DMS 273 (cell line): ENCODE measurements at regions not wholly inside any gene's neighbourhood (a gene's known extent, or its start where the extent isn't known, plus 50 kb on each side); places are given as distances from the start of the nearest gene placed in this dataset.
A peak's percentile ranks its signal among the peaks of the same experiment; 100 is the strongest.

Experiments used
- DNase-seq: peaks from one replicate; lab custom pipeline; 2025; ENCODE audit not compliant: unreplicated experiment; lab: John Stamatoyannopoulos, UW

- no peak for DNase-seq
Observed at GRCh38 chr9:13505797-13506196, 226.3 kb upstream of the MPDZ start.

GRCh38 chr9:13503599-13503998 lies 224.1 kb upstream of the MPDZ start:
- DNase-seq = no peak

GRCh38 chr9:13502484-13502883 lies 223.0 kb upstream of the MPDZ start:
- DNase-seq = no peak

- DNase-seq = no peak
Observed at GRCh38 chr9:13501018-13501417, 221.5 kb upstream of the MPDZ start.

GRCh38 chr9:13500034-13500433 lies 220.5 kb upstream of the MPDZ start:
- DNase-seq = peak; percentile 21

GRCh38 chr9:13493697-13494096 lies 214.2 kb upstream of the MPDZ start:
- no peak for DNase-seq

- DNase-seq = no peak
Observed at GRCh38 chr9:13491493-13492424, 212.3 kb upstream of the MPDZ start.

- DNase-seq = no peak
Observed at GRCh38 chr9:13491138-13491492, 211.6 kb upstream of the MPDZ start.

GRCh38 chr9:13487936-13488335 lies 208.4 kb upstream of the MPDZ start:
- no peak for DNase-seq

- DNase-seq = no peak
Observed at GRCh38 chr9:13487498-13487897, 208.0 kb upstream of the MPDZ start.

- DNase-seq = no peak
Observed at GRCh38 chr9:13487071-13487470, 207.6 kb upstream of the MPDZ start.

- no peak for DNase-seq
Observed at GRCh38 chr9:13485068-13485596, 205.6 kb upstream of the MPDZ start.

- DNase-seq = no peak
Observed at GRCh38 chr9:13484186-13484585, 204.7 kb upstream of the MPDZ start.

- no peak for DNase-seq
Observed at GRCh38 chr9:13481274-13481673, 201.8 kb upstream of the MPDZ start.

- DNase-seq = no peak
Observed at GRCh38 chr9:13480693-13481092, 201.2 kb upstream of the MPDZ start.

GRCh38 chr9:13479096-13479495 lies 199.6 kb upstream of the MPDZ start:
- DNase-seq = no peak

- no peak for DNase-seq
Observed at GRCh38 chr9:13478639-13479038, 199.1 kb upstream of the MPDZ start.

GRCh38 chr9:13478160-13478559 lies 198.7 kb upstream of the MPDZ start:
- DNase-seq = no peak

- DNase-seq = no peak
Observed at GRCh38 chr9:13470836-13471235, 191.3 kb upstream of the MPDZ start.

- DNase-seq = no peak
Observed at GRCh38 chr9:13467157-13467556, 187.7 kb upstream of the MPDZ start.

- DNase-seq = peak; percentile 58
Observed at GRCh38 chr9:13461414-13461991, 182.0 kb upstream of the MPDZ start.

GRCh38 chr9:13459071-13459470 lies 179.6 kb upstream of the MPDZ start:
- DNase-seq = no peak
